PC-9 (cell line): ENCODE measurements at regions not wholly inside any gene's neighbourhood (a gene's known extent, or its start where the extent isn't known, plus 50 kb on each side); places are given as distances from the start of the nearest gene placed in this dataset.

Experiments used
- CTCF ChIP-seq: fragments of 200-600 bp; sonication (generic); conservative IDR thresholded peaks from 2 replicates; pipeline ENCODE4 v1.6.1; 2017; ENCODE audit warnings: mixed run types, antibody characterized with exemption, mild to moderate bottlenecking, moderate library complexity
- EZH2 ChIP-seq: fragments of 200-600 bp; sonication (generic); IDR thresholded peaks from 2 replicates; pipeline ENCODE4 v1.8.0; 2017; ENCODE audit warnings: antibody characterized with exemption, low read depth

GRCh38 chr6:147643341-147644200 is 135.1 kb downstream of the SAMD5 start:
- no peak for TF ChIP-seq CTCF
- TF ChIP-seq EZH2, result no peak
